Breast epithelium (tissue), 4 donors: ENCODE measurements at regions not wholly inside any gene's neighbourhood (a gene's known extent, or its start where the extent isn't known, plus 50 kb on each side); places are given as distances from the start of the nearest gene placed in this dataset.

Experiments
- DNase-seq, 2 donors: peaks; one replicate each; pipeline ENCODE4 v3.0.0-alpha.2; 2019; ENCODE audit warnings: low spot score in 2 of 2
- H3K27ac ChIP-seq, 2 donors: fragments of 200-600 bp; sonication (generic) in 1 of 2; one replicate each; pipeline ENCODE4 v1.5.1; 2016 to 2019; ENCODE audit warnings: mild to moderate bottlenecking in 1 of 2
- H3K27me3 ChIP-seq, 2 donors: fragments of 200-600 bp; sonication (generic) in 1 of 2; one replicate each; pipeline versions ENCODE4 v1.5.1 to v1.6.0; 2017 to 2019; ENCODE audit warnings: control low read depth in 1 of 2, mild to moderate bottlenecking in 1 of 2
- H3K36me3 ChIP-seq: fragments of 200-600 bp; one replicate; pipeline ENCODE4 v1.5.1; 2019
- H3K4me1 ChIP-seq, 2 donors: fragments of 200-600 bp; sonication (generic); one replicate each; pipeline ENCODE4 v1.5.1; 2016 to 2019; ENCODE audit warnings: control low read depth in 1 of 2
- H3K4me3 ChIP-seq, 3 donors: fragments of 200-600 bp; sonication (generic); 1 replicate in 2 of 3; 2 replicates in 1 of 3; pipeline ENCODE4 v1.5.1; 2016 to 2019; ENCODE audit warnings: mild to moderate bottlenecking in 3 of 3, moderate library complexity in 2 of 3
- H3K9me3 ChIP-seq, 2 donors: fragments of 200-600 bp; sonication (generic) in 1 of 2; one replicate each; pipeline ENCODE4 v1.5.1; 2016 to 2019; ENCODE audit warnings: control low read depth in 1 of 2
- CTCF ChIP-seq, 3 donors: fragments of 450-650 bp; IDR thresholded peaks; one replicate each; pipeline ENCODE4 v1.5.1; 2016 to 2017; ENCODE audit warnings: antibody characterized with exemption in 3 of 3, mild to moderate bottlenecking in 3 of 3, moderate library complexity in 3 of 3
- POLR2A ChIP-seq: fragments of 450-650 bp; IDR thresholded peaks from one replicate; pipeline ENCODE4 v1.6.1; 2016; ENCODE audit warnings: antibody characterized with exemption, mild to moderate bottlenecking, moderate library complexity
- POLR2AphosphoS5 ChIP-seq, 3 donors: sonication (generic); formaldehyde crosslinking; IDR thresholded peaks; one replicate each; pipeline ENCODE4 v1.6.1; 2017; ENCODE audit warnings: antibody characterized with exemption in 3 of 3
- intact Hi-C: fragments of 100-400 bp; cut with DNase I; formaldehyde crosslinking; loops from one replicate; pipeline ENCODE4 v1.15.1; 2023; ENCODE audit warnings: low total_unique reads

- no peaks in the 10 kb centered on the region for H3K36me3 ChIP-seq
- H3K4me3 ChIP-seq: no peak overlapping the region
- H3K27ac ChIP-seq: no peak overlapping the region
- no peaks in the 10 kb centered on the region for H3K27me3 ChIP-seq
- DNase-seq: no peak
- H3K4me1 ChIP-seq: no peaks in the 10 kb centered on the region
- TF ChIP-seq POLR2A: no peak
- no peak for TF ChIP-seq POLR2AphosphoS5 (IDR thresholded peaks at IDR 0.05)
- no peak for TF ChIP-seq CTCF (IDR thresholded peaks at IDR 0.05)
- no peaks in the 10 kb centered on the region for H3K9me3 ChIP-seq
- intact Hi-C loops: loop anchor here (5.0 kb wide), 1 partner anchor 1242 kb away; no protein-coding TSS in a partner anchor
Measured at GRCh38 chr16:63714876-63715275, 1407.0 kb downstream of the CDH11 start.

GRCh38 chr16:63712725-63713124, 1409.1 kb downstream of the CDH11 start:
- no peaks in the 10 kb centered on the region for H3K27me3 ChIP-seq
- no peaks in the 10 kb centered on the region for H3K9me3 ChIP-seq
- DNase-seq: no peak
- H3K36me3 ChIP-seq: no peaks in the 10 kb centered on the region
- no peaks in the 10 kb centered on the region for H3K4me1 ChIP-seq
- TF ChIP-seq POLR2AphosphoS5 (IDR thresholded peaks at IDR 0.05): no peak
- no peak for TF ChIP-seq CTCF (IDR thresholded peaks at IDR 0.05)
- no peak for TF ChIP-seq POLR2A
- intact Hi-C loops: no loop called here
- no peak overlapping the region for H3K4me3 ChIP-seq
- no peak overlapping the region for H3K27ac ChIP-seq

- H3K27me3 ChIP-seq: no peaks in the 10 kb centered on the region
- TF ChIP-seq POLR2A (no peak), POLR2AphosphoS5 (IDR thresholded peaks at IDR 0.05) (no peak), CTCF (IDR thresholded peaks at IDR 0.05) (no peak)
- no peak overlapping the region for H3K27ac ChIP-seq
- H3K9me3 ChIP-seq: no peaks in the 10 kb centered on the region
- intact Hi-C loops: no loop called here
- no peak for DNase-seq
- no peaks in the 10 kb centered on the region for H3K4me1 ChIP-seq
- no peaks in the 10 kb centered on the region for H3K36me3 ChIP-seq
- H3K4me3 ChIP-seq: no peak overlapping the region
Measured at GRCh38 chr16:63703612-63704011, 1418.3 kb downstream of the CDH11 start.

GRCh38 chr16:63702981-63703590, 1418.8 kb downstream of the CDH11 start:
- TF ChIP-seq POLR2A (no peak), CTCF (IDR thresholded peaks at IDR 0.05) (no peak), POLR2AphosphoS5 (IDR thresholded peaks at IDR 0.05) (no peak)

DNA sequence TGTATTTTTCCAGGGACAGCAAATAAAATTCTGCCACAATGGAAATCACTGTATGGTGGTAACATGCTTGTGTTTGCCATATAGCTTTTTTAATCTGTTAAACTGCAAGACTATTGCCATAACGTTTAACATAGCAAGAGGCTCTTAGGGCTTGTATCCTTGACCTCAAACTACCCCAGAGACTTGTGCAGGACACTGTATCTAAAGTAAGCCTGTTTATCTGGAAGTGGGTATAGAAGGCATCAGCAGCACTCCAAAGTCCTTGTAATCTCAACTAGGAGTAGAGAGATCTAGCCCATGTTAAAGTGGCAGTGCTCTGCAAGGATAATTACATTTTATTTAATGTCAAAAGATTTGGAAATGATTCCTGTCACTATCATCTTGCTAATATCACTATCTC, 1424.1 kb downstream of the CDH11 start:
- TF ChIP-seq CTCF (IDR thresholded peaks at IDR 0.05): no peak
- no peak for TF ChIP-seq POLR2A
- no peak for TF ChIP-seq POLR2AphosphoS5 (IDR thresholded peaks at IDR 0.05)
- no peak overlapping the region for H3K4me3 ChIP-seq
- DNase-seq: no peak
- no peaks in the 10 kb centered on the region for H3K27me3 ChIP-seq
- no peak overlapping the region for H3K27ac ChIP-seq
- no peaks in the 10 kb centered on the region for H3K9me3 ChIP-seq
- no peaks in the 10 kb centered on the region for H3K36me3 ChIP-seq
- H3K4me1 ChIP-seq: no peaks in the 10 kb centered on the region
- intact Hi-C loops: no loop called here

More at GRCh38 chr16:63702981-63703590, 1418.8 kb downstream of the CDH11 start:
- Histone ChIP-seq H3K9me3 (no peaks in the 10 kb centered on the region), H3K4me3 (no peak overlapping the region), H3K4me1 (no peaks in the 10 kb centered on the region), H3K27me3 (no peaks in the 10 kb centered on the region), H3K27ac (no peak overlapping the region), H3K36me3 (no peaks in the 10 kb centered on the region)
- DNase-seq: no peak
- intact Hi-C loops: no loop called here
